T-cell (primary cell): ENCODE measurements at regions not wholly inside any gene's neighbourhood (a gene's known extent, or its start where the extent isn't known, plus 50 kb on each side); places are given as distances from the start of the nearest gene placed in this dataset.

ENCODE experiments used
- ATAC-seq, 4 experiments: fragments of 200-7000 bp in 3 of 4; fragments of 150-1000 bp in 1 of 4; cut with Tn5 transposase; replicated peaks in 1 of 4; 1 replicate in 3 of 4; 2 replicates in 1 of 4; pipeline ENCODE4 v1.10.0; 2021; ENCODE audit warnings: moderate library complexity in 3 of 4, mild to moderate bottlenecking in 2 of 4, moderate number of reproducible peaks in 1 of 4
- CTCF ChIA-PET, 2 donors: fragments of 300-600 bp; sonication (Branson Sonifier 250); formaldehyde crosslinking; loops; one replicate each; lab custom pipeline; 2022; ENCODE audit warnings: antibody characterized with exemption in 2 of 2; lab: Charles Lee
- POLR2A ChIA-PET, 2 donors: fragments of 300-600 bp; sonication (Branson Sonifier 250); formaldehyde crosslinking; loops; one replicate each; lab custom pipeline; 2022; ENCODE audit warnings: antibody characterized with exemption in 2 of 2; lab: Charles Lee
- DNase-seq, 35 experiments: peaks; one replicate each; pipeline versions ENCODE4 v3.0.0 to v3.0.0-alpha.2; 2013 to 2023
- H3K27ac ChIP-seq: one replicate; pipeline ENCODE4 v1.5.1; 2013; ENCODE audit warnings: low read length
- H3K27me3 ChIP-seq, 2 experiments: replicated peaks in 1 of 2; 1 replicate in 1 of 2; 2 replicates in 1 of 2; pipeline versions ENCODE4 v1.6.1 to v1.7.0; 2013; ENCODE audit warnings: low read length in 1 of 2, mixed read lengths in 1 of 2; ENCODE audit not compliant: control insufficient read depth in 2 of 2, insufficient read depth in 2 of 2; ENCODE audit errors: extremely low read depth in 1 of 2
- H3K36me3 ChIP-seq, 2 donors: 1 replicate in 1 of 2; 2 replicates in 1 of 2; pipeline versions ENCODE4 v1.6.1 to v1.7.0; 2013; ENCODE audit warnings: low read length in 1 of 2; ENCODE audit not compliant: control insufficient read depth in 2 of 2, insufficient read depth in 1 of 2; ENCODE audit errors: extremely low read depth in 1 of 2
- H3K4me1 ChIP-seq, 2 experiments: 1 replicate in 1 of 2; 2 replicates in 1 of 2; pipeline versions ENCODE4 v1.6.1 to v1.7.0; 2013; ENCODE audit warnings: low read length in 2 of 2, mixed read lengths in 1 of 2; ENCODE audit not compliant: insufficient read depth in 2 of 2, control insufficient read depth in 1 of 2; ENCODE audit errors: extremely low read depth in 1 of 2
- H3K4me3 ChIP-seq, 2 donors: 1 replicate in 1 of 2; 2 replicates in 1 of 2; pipeline versions ENCODE4 v1.5.1 to v1.7.0; 2013; ENCODE audit warnings: mild to moderate bottlenecking in 2 of 2, low read length in 1 of 2, moderate library complexity in 1 of 2; ENCODE audit not compliant: control insufficient read depth in 1 of 2; ENCODE audit errors: extremely low read depth in 1 of 2
- H3K9me3 ChIP-seq: 2 replicates; pipeline ENCODE4 v1.7.0; 2013
- H3K27ac Mint-ChIP-seq, 2 donors: one replicate each; pipeline ENCODE4 v1.8.0; 2020 to 2021; ENCODE audit warnings: mild to moderate bottlenecking in 2 of 2, mixed read lengths in 2 of 2
- H3K27me3 Mint-ChIP-seq, 2 donors: one replicate each; pipeline ENCODE4 v1.8.0; 2021 to 2022; ENCODE audit warnings: mixed read lengths in 2 of 2
- H3K36me3 Mint-ChIP-seq: one replicate; pipeline ENCODE4 v1.8.0; 2021; ENCODE audit warnings: mixed read lengths
- H3K4me1 Mint-ChIP-seq, 3 donors: one replicate each; pipeline ENCODE4 v1.8.0; 2020 to 2022; ENCODE audit warnings: mixed read lengths in 3 of 3, mild to moderate bottlenecking in 1 of 3
- H3K4me3 Mint-ChIP-seq, 3 donors: one replicate each; pipeline ENCODE4 v1.8.0; 2020 to 2022; ENCODE audit warnings: mild to moderate bottlenecking in 3 of 3, mixed read lengths in 3 of 3, moderate library complexity in 3 of 3
- H3K9me3 Mint-ChIP-seq, 3 donors: one replicate each; pipeline ENCODE4 v1.8.0; 2020 to 2022; ENCODE audit warnings: mixed read lengths in 3 of 3
- WGBS: methylation state at CpG from one replicate; pipeline ENCODE4 v1.1.5; 2013; ENCODE audit warnings: missing lambda C conversion rate; ENCODE audit not compliant: insufficient coverage; 5-methylcytosine and 5-hydroxymethylcytosine counted together

DNA sequence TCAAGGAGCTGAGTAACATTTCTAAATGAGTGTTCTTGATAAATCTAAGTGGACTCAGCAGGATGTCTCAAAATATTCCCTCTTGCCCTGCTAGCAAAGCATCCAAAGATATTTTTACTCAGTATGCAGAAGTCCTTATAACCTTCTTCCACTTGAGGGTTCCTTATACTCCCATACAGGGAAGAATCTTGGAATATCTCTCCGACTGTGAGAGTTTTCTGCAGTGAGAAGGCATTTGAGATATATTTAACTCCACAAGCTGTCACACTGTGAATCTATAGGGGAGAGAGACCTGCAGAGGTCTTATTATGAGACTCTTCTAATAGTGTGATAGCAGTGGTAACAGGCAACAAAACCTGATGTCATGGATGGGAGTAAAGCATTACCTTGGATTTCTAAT, 1034.5 kb upstream of the PABPC4L start:
- Histone ChIP-seq H3K4me1 (no peaks in the 10 kb centered on the region), H3K4me3 (no peak overlapping the region), H3K36me3 (no peaks in the 10 kb centered on the region), H3K9me3 (no peaks in the 10 kb centered on the region), H3K27me3 (no peaks in the 10 kb centered on the region), H3K27ac (no peak overlapping the region)
- Mint-ChIP-seq H3K36me3 (no peaks in the 10 kb centered on the region), H3K4me1 (no peaks in the 10 kb centered on the region), H3K9me3 (peaks cover 0 to 9% (median 7%) of the 10 kb centered on the region in 3 donors), H3K27me3 (no peaks in the 10 kb centered on the region), H3K4me3 (no peak overlapping the region), H3K27ac (no peak overlapping the region)
- DNase-seq: no peak
- ChIA-PET CTCF (no interaction called here), POLR2A (no interaction called here)
- ATAC-seq: no peak
- WGBS: no CpG with 5 or more reads among the region's 1 CpG

DNA sequence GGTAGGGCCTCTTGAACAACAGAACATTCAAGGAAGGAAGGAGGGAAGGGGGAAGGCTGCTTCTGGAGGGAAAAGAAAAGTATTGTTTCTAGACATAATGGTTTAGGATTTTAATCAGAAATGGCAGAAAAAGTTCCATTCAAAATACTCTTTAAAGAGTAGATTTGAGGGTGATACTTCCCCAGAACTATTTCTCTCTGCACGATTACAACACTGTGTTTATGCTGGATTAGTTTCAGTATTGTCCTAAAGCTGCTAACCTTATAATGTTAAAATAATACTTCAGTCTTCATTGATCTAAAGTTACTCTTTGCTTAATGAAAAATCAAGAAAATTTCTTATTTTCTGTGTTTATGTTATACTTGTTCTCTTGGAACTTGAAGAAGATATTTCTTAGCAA, 1026.3 kb upstream of the PABPC4L start:
- H3K4me3 ChIP-seq: no peak overlapping the region
- DNase-seq (no peak), ATAC-seq (no peak)
- H3K27ac ChIP-seq: no peak overlapping the region
- WGBS: no CpG with 5 or more reads among the region's 1 CpG
- POLR2A ChIA-PET: no interaction called here
- Mint-ChIP-seq H3K27ac (no peak overlapping the region), H3K4me1 (no peaks in the 10 kb centered on the region), H3K36me3 (no peaks in the 10 kb centered on the region), H3K4me3 (no peak overlapping the region), H3K27me3 (no peaks in the 10 kb centered on the region), H3K9me3 (peaks cover 10 to 33% (median 17%) of the 10 kb centered on the region in 3 donors)
- H3K27me3 ChIP-seq: no peaks in the 10 kb centered on the region
- no peaks in the 10 kb centered on the region for H3K4me1 ChIP-seq
- H3K9me3 ChIP-seq: no peaks in the 10 kb centered on the region
- CTCF ChIA-PET: no interaction called here
- H3K36me3 ChIP-seq: no peaks in the 10 kb centered on the region

GRCh38 chr4:135225551-135225950, 1024.0 kb upstream of the PABPC4L start:
- no peak overlapping the region for H3K27ac Mint-ChIP-seq
- POLR2A ChIA-PET: no interaction called here
- no peaks in the 10 kb centered on the region for H3K27me3 Mint-ChIP-seq
- no CpG with 5 or more reads among the region's 3 CpGs for WGBS
- CTCF ChIA-PET: no interaction called here
- no peaks in the 10 kb centered on the region for H3K36me3 Mint-ChIP-seq
- DNase-seq (no peak), ATAC-seq (no peak)
- H3K27me3 ChIP-seq: no peaks in the 10 kb centered on the region
- no peak overlapping the region for H3K27ac ChIP-seq
- H3K4me1 Mint-ChIP-seq: no peaks in the 10 kb centered on the region
- H3K9me3 Mint-ChIP-seq: peaks cover 7 to 33% (median 17%) of the 10 kb centered on the region in 3 donors
- H3K4me3 ChIP-seq: no peak overlapping the region
- no peak overlapping the region for H3K4me3 Mint-ChIP-seq
- no peaks in the 10 kb centered on the region for H3K4me1 ChIP-seq
- H3K9me3 ChIP-seq: no peaks in the 10 kb centered on the region
- no peaks in the 10 kb centered on the region for H3K36me3 ChIP-seq

GRCh38 chr4:135210341-135210740, 1008.8 kb upstream of the PABPC4L start:
- Histone ChIP-seq H3K27me3 (no peaks in the 10 kb centered on the region), H3K4me1 (no peaks in the 10 kb centered on the region), H3K4me3 (no peak overlapping the region), H3K27ac (no peak overlapping the region), H3K9me3 (no peaks in the 10 kb centered on the region), H3K36me3 (no peaks in the 10 kb centered on the region)
- no CpG with 5 or more reads among the region's 5 CpGs for WGBS
- no peak for ATAC-seq
- no peak overlapping the region for H3K4me3 Mint-ChIP-seq
- no peaks in the 10 kb centered on the region for H3K36me3 Mint-ChIP-seq
- H3K9me3 Mint-ChIP-seq: peaks cover 5 to 10% (median 7%) of the 10 kb centered on the region in 3 donors
- no peak overlapping the region for H3K27ac Mint-ChIP-seq
- ChIA-PET CTCF (no interaction called here), POLR2A (interaction anchor here in 1 of 2 donors (1.1 kb wide), 1 partner anchor 19 kb away, joined by 5 read pairs; no protein-coding TSS in a partner anchor)
- no peaks in the 10 kb centered on the region for H3K4me1 Mint-ChIP-seq
- no peaks in the 10 kb centered on the region for H3K27me3 Mint-ChIP-seq
- DNase-seq: no peak

DNA sequence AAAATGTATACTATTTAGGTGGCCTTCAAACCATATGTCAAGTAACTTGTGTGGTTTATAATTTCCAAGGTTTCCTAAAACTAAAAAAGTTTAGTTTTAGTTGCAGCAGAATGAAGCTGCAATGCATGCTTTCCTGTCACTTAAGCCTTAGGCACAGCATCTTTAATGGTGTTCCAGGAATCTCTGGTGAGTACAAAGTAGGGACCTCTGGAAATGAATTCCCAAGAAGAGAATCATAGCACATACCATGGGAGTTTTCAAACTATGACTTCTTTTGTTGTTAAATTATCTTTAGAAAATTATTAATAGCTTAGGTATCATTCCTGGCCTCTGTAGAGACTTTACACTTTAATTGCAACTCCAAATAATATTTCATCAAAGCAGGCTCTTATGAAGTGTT, 1005.9 kb upstream of the PABPC4L start:
- peaks cover 5 to 11% (median 10%) of the 10 kb centered on the region in 3 donors for H3K9me3 Mint-ChIP-seq
- ATAC-seq: no peak

DNA sequence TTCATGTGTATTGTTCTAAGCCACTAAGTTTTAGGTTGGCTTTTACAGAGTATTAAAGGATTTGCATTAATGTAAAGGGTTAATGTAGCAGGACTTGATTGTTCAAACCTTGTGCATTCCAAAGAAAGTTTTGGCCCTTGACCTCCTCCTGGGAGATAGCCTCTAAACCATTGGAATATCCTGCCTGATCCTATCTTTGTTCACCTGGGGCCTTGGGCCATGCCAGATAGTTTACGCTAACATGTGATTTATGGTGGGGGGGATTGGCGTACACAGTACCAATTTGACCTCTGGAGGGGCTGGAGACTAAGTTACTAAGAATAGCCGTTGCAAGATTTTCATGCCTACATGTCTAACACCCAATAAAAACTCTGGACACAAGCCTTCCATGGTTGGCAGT, 1002.7 kb upstream of the PABPC4L start:
- Histone ChIP-seq H3K27ac (no peak overlapping the region), H3K4me3 (no peak overlapping the region), H3K4me1 (no peaks in the 10 kb centered on the region), H3K9me3 (no peaks in the 10 kb centered on the region), H3K27me3 (no peaks in the 10 kb centered on the region), H3K36me3 (no peaks in the 10 kb centered on the region)
- POLR2A ChIA-PET: no interaction called here
- DNase-seq: no peak
- Mint-ChIP-seq H3K36me3 (no peaks in the 10 kb centered on the region), H3K4me1 (no peaks in the 10 kb centered on the region), H3K9me3 (peaks cover 0 to 10% (median 7%) of the 10 kb centered on the region in 3 donors), H3K27me3 (no peaks in the 10 kb centered on the region), H3K4me3 (no peak overlapping the region), H3K27ac (no peak overlapping the region)
- CTCF ChIA-PET: no interaction called here
- no peak for ATAC-seq
- WGBS: 80% methylated on average over 1 of the region's 3 CpGs

More for the DNA sequence above, 1005.9 kb upstream of the PABPC4L start:
- no peak overlapping the region for H3K4me3 ChIP-seq
- H3K36me3 ChIP-seq: no peaks in the 10 kb centered on the region
- ChIA-PET POLR2A (no interaction called here), CTCF (no interaction called here)
- no peaks in the 10 kb centered on the region for H3K36me3 Mint-ChIP-seq
- DNase-seq: no peak
- H3K27ac Mint-ChIP-seq: no peak overlapping the region
- no peaks in the 10 kb centered on the region for H3K9me3 ChIP-seq
- H3K4me1 Mint-ChIP-seq: no peaks in the 10 kb centered on the region
- no peak overlapping the region for H3K27ac ChIP-seq
- H3K4me3 Mint-ChIP-seq: no peak overlapping the region
- H3K4me1 ChIP-seq: no peaks in the 10 kb centered on the region
- no peaks in the 10 kb centered on the region for H3K27me3 ChIP-seq
- H3K27me3 Mint-ChIP-seq: no peaks in the 10 kb centered on the region

- H3K27me3 Mint-ChIP-seq: no peaks in the 10 kb centered on the region
- no peak for DNase-seq
- Histone ChIP-seq H3K4me1 (no peaks in the 10 kb centered on the region), H3K9me3 (no peaks in the 10 kb centered on the region), H3K4me3 (no peak overlapping the region), H3K27ac (no peak overlapping the region), H3K36me3 (no peaks in the 10 kb centered on the region), H3K27me3 (no peaks in the 10 kb centered on the region)
- H3K36me3 Mint-ChIP-seq: no peaks in the 10 kb centered on the region
- H3K9me3 Mint-ChIP-seq: peaks cover 0 to 18% (median 2%) of the 10 kb centered on the region in 3 donors
- no peak overlapping the region for H3K27ac Mint-ChIP-seq
- CTCF ChIA-PET: no interaction called here
- ATAC-seq: no peak
- POLR2A ChIA-PET: no interaction called here
- no CpG with 5 or more reads among the region's 5 CpGs for WGBS
- H3K4me3 Mint-ChIP-seq: no peak overlapping the region
- no peaks in the 10 kb centered on the region for H3K4me1 Mint-ChIP-seq
Observed at GRCh38 chr4:135201081-135201480, 999.5 kb upstream of the PABPC4L start.
